Neural cell (in vitro differentiated cells): ENCODE measurements at regions not wholly inside any gene's neighbourhood (a gene's known extent, or its start where the extent isn't known, plus 50 kb on each side); places are given as distances from the start of the nearest gene placed in this dataset.

Experiments used
- EP300 ChIP-seq: fragments of 450-650 bp; conservative IDR thresholded peaks from 2 replicates; pipeline ENCODE4 v1.6.1; 2014; ENCODE audit warnings: antibody characterized with exemption, mild to moderate bottlenecking, moderate library complexity; ENCODE audit not compliant: poor library complexity, severe bottlenecking
- EZH2 ChIP-seq: fragments of 200-600, 300-800 bp; shearing (Covaris generic), sonication (generic); IDR thresholded peaks from 2 replicates; pipeline ENCODE4 v1.6.1; 2014; ENCODE audit warnings: antibody characterized with exemption, low read length, borderline replicate concordance, mild to moderate bottlenecking; ENCODE audit not compliant: insufficient read depth, poor library complexity, severe bottlenecking
- POLR2AphosphoS5 ChIP-seq: IDR thresholded peaks from 2 replicates; pipeline ENCODE4 v1.6.1; 2012
- RAD21 ChIP-seq: fragments of 450-650 bp; conservative IDR thresholded peaks from 2 replicates; pipeline ENCODE4 v1.6.1; 2014; ENCODE audit warnings: antibody characterized with exemption, mild to moderate bottlenecking, moderate library complexity
- TF ChIP-seq, protein P1 (sequence below): fragments of 450-650 bp; IDR thresholded peaks from 2 replicates; pipeline ENCODE4 v1.5.1; 2014; ENCODE audit warnings: antibody characterized with exemption, mild to moderate bottlenecking, moderate library complexity; ENCODE audit not compliant: poor library complexity, severe bottlenecking
- TF ChIP-seq, protein P2 (sequence below): IDR thresholded peaks from 2 replicates; pipeline ENCODE4 v1.6.1; 2012; ENCODE audit warnings: borderline replicate concordance

DNA sequence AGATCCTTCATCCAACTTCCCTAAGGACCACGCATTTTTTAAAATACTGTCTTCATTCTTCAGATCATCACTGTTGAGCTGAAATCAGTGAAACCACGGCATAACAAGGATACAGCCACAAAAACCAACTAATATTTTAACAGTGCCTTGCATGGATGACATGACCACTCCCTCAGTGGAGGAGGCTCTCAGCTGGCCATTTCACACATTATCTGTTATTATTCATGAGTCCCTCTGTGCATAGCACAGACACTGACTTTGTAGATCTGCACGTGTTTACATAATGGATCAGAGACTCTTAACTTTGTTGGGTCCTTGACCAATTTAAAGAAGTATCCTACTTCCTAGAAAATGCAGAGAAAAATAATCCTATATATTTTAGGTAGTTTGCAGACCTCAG is 104.8 kb upstream of the NUDT7 start:
- TF ChIP-seq, protein P1, sequence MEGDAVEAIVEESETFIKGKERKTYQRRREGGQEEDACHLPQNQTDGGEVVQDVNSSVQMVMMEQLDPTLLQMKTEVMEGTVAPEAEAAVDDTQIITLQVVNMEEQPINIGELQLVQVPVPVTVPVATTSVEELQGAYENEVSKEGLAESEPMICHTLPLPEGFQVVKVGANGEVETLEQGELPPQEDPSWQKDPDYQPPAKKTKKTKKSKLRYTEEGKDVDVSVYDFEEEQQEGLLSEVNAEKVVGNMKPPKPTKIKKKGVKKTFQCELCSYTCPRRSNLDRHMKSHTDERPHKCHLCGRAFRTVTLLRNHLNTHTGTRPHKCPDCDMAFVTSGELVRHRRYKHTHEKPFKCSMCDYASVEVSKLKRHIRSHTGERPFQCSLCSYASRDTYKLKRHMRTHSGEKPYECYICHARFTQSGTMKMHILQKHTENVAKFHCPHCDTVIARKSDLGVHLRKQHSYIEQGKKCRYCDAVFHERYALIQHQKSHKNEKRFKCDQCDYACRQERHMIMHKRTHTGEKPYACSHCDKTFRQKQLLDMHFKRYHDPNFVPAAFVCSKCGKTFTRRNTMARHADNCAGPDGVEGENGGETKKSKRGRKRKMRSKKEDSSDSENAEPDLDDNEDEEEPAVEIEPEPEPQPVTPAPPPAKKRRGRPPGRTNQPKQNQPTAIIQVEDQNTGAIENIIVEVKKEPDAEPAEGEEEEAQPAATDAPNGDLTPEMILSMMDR: no peak
- TF ChIP-seq, protein P2, sequence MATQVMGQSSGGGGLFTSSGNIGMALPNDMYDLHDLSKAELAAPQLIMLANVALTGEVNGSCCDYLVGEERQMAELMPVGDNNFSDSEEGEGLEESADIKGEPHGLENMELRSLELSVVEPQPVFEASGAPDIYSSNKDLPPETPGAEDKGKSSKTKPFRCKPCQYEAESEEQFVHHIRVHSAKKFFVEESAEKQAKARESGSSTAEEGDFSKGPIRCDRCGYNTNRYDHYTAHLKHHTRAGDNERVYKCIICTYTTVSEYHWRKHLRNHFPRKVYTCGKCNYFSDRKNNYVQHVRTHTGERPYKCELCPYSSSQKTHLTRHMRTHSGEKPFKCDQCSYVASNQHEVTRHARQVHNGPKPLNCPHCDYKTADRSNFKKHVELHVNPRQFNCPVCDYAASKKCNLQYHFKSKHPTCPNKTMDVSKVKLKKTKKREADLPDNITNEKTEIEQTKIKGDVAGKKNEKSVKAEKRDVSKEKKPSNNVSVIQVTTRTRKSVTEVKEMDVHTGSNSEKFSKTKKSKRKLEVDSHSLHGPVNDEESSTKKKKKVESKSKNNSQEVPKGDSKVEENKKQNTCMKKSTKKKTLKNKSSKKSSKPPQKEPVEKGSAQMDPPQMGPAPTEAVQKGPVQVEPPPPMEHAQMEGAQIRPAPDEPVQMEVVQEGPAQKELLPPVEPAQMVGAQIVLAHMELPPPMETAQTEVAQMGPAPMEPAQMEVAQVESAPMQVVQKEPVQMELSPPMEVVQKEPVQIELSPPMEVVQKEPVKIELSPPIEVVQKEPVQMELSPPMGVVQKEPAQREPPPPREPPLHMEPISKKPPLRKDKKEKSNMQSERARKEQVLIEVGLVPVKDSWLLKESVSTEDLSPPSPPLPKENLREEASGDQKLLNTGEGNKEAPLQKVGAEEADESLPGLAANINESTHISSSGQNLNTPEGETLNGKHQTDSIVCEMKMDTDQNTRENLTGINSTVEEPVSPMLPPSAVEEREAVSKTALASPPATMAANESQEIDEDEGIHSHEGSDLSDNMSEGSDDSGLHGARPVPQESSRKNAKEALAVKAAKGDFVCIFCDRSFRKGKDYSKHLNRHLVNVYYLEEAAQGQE: no peak
- TF ChIP-seq POLR2AphosphoS5 (no peak), EZH2 (no peak), RAD21 (no peak), EP300 (no peak)
